HG02981 (cell line): ENCODE measurements at regions not wholly inside any gene's neighbourhood (a gene's known extent, or its start where the extent isn't known, plus 50 kb on each side); places are given as distances from the start of the nearest gene placed in this dataset.

Experiments
- ATAC-seq: cut with Tn5 transposase; IDR thresholded peaks from one replicate; pipeline ENCODE4 v1.9.1; 2021; ENCODE audit warnings: mild to moderate bottlenecking, moderate library complexity; ENCODE audit not compliant: unreplicated experiment

DNA sequence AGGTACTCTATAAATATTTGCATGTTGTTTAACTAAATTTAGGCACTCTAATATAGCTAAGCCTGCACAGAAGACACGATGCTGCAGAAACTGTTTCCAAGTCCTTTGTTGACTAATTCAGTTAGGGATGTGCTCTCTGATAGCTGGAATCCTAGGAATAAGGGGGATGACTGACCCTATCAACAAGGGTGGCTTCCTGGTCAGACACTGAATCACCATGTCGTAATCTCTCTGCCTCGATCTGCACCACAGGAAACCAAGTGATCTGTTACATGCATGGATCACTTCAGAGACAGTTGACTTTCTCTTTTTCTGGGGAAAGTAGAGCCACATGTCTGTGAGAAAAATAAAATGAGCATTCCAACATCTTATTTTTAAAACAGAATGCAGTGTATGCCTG is 169.1 kb downstream of the GUCY2F start:
- no peak for ATAC-seq

DNA sequence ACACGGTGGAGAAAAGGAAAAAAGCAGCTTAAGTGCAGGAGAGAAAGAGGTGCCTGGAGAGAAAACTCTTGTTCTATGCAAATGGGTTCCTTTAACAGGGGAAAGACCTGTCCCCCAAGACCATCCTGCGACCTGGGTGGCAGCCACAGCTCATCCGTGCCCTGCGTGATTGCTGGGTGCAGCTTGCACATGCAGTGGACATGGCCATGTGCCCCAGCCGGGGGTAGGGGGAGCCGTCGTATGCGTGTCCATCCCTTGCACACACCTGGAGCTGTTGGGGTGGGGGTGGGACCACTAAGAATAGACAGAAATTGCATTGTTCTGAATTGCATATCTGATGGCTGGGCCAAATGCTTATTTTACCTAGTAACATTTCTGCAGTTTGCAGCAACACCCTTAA is 171.9 kb downstream of the GUCY2F start:
- ATAC-seq, result no peak

DNA sequence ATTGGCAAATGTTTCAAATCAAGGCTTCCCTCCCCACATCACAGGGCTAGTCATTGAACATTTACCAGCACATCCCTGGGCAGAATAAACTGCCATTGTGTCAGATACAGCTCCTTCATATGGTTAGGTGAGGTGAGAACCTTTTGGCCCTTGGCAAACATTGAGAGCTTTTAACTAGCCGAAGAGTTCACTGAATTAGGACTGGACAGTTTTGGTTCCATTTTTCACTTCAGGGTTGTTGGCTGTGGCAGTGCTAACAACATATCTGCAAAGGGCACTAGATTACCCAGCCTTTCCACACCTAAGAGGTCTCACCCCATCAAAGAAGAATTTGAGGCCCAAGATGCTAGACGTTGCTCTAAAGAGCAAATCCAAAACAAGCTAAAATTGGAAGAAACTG is 180.7 kb downstream of the GUCY2F start:
- ATAC-seq, result no peak

DNA sequence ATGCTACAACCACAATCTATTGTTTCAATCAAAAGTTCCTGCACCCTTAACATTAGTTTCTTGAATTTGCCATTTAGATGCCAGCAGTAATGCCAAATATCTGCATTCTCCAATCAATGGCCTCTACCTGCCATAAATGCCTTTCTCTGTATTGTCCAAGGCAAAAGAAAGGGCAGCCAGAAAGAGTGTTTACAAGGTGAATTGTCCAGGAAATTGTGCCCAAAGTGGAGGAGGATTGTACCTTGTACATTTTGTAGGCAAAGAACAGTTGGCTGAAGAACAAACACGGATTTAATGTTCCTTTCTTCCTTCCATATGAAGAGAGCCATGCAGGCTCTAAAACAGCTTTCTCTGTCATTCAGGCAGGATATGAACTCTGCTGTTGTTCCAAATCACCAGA is 181.5 kb downstream of the GUCY2F start:
- ATAC-seq, result no peak

DNA sequence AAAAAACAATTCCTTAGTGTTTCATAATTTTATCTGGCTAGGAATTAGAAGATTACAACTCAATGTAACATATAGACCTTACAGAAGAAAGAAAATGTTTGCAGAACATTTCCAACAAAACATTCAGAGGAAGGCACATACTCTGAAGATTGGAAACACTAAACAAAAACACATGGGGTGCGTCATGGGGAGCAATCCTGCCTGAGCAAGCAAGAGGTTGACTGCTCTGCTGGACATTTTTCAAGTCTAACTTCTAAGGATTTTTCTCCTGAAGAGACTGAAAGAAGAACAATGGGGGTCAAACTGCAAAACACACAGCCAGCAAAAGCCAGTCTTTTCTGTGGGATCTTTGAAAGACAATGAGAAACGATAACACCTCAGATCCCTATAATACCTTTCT is 182.8 kb downstream of the GUCY2F start:
- ATAC-seq, result no peak

DNA sequence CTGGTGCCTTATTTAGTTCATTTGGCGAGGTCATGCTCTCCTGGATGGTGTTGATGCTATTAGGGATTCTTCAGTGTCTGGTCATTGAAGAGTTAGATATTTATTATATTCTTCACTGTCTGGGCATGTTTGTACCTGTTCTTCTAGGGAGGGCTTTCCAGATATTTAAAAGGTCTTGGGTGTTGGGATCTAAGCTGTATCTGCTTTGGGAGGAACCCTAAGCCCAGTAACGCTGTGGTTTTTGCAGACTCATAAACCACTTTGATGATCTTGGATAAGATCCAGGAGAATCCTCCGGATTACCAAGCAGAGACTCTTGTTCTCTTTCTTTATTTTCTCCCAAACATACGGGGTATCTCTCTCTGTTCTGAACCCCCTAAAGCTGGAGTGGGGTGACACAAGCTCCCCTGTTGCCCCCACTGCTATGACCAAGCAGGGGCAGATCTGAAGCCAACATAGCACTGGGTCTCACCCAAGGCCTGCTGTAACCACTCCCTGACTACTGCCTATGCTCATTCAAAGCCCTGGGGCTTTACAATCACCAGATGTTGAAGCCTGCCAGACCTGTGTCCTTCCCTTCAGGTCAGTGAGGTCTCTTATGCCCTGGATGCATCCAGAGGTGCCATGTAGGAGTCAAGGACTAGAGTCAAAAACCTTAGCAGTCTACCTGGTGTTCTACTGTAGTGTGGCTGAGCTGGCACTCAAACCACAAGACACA is 187.6 kb downstream of the GUCY2F start:
- ATAC-seq, result no peak

DNA sequence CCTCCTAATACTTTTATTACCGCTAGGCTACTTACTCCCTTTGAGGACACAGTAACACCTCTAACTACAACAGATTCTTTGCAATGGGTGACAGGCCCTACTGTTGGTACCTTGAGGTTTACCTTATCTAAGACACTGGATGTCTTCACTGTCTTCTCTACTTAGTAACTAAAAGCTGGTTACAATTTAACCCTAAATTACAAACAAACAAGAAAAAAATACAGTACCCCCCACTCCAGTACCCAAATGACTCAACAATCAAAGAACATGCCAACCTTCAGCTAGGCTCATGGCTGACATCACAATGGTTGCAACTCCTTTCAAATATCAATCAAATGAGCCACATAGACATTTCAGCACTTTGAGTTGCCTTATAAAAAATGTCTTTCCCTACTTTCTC is 198.0 kb downstream of the GUCY2F start:
- ATAC-seq, result peak; percentile 59

DNA sequence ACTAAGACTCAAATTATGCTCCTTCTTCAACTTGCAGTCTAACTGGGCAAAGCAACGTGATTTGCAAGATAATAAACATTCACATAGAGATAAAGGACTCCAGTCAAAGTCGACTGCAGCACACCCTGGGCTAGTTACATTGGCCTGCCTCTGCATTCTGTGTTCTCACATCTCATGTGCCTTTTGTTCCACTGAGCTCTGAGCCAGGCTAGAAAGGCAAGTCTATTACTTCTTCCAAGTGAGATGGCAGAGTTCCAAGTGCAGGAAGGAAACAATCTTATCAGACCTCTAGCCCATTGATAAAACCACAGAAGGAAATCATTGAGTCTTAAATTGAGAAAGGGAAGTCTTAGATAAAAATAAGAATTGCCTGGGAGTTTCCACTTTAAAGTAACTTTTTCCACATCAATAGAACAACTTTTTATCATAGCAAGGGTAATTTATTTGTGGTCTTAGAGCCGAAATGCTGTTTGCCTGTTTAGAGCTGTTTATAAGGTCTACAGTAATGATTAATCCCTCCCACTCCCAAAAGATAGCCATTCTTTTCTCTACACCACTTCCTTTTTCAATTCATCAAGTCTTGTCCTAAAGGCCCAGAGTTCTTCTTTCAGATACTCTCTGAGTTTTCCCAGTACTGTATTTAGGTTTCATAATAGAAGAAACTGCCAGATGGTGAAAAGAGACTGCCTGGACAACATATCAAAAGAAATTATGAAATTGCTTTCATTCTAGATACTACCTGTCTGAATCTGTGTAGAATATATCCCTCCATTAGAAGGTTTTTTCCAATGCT is 200.2 kb downstream of the GUCY2F start:
- no peak for ATAC-seq

DNA sequence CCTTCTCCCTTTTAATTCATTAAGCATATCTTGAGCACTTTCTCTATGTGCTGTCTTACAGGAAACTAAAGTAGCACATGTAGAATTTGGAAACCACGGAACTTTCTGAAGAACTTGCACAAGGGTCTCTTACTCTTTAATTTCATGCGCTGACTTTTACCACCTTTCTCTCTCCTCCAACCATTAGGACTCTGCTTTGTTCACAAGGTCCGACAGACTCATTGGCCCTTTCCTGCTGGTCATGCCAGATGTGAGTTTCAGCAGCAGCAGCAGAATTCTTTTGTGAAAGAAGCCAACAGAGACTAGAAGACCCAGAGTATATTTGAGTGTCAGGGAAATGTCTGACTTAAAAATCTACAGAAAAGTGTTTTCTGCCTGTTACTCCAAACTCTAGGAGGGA is 207.1 kb downstream of the GUCY2F start:
- no peak for ATAC-seq

DNA sequence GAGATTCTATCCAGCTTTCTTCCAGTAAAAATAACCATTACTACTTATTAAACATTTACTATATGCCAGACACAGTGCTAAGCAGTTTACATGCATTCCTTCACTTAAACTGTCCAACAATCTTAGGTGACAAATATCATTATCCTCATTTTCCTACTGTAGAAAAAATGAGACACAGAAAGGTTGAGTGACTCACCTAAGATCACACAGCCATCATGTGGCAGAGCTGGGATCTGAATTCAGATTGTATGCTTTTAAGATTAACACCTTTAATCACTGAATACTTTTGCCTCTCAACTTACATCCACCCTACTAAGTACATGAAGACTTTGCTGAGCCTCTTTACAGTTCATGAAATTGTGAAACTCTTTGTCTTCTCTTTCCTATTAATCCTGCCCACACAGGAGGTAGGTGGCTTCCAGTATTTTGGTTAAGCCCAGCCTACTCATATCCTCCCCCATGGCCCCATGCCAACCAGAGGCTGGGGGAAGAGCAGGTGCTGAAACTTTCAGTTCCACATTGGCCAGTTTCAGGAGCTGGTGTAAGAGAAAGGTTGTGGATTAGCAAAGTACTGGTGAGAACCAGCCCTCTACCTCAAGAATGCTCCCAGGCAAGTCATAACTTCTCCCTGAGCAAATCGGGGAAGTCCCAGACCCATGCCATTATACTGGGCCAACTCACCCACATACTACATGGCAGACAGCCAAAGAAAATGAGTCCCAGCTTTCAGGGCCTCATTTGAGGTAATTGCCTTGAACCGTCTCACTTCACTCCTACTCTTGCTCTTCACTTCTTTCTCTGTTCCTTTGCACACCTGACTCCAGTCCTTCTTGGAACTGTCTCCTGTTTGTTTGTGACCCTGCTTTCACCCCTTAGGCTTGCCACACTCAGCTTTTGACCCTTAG is 211.1 kb downstream of the GUCY2F start:
- peak; percentile 97 for ATAC-seq

DNA sequence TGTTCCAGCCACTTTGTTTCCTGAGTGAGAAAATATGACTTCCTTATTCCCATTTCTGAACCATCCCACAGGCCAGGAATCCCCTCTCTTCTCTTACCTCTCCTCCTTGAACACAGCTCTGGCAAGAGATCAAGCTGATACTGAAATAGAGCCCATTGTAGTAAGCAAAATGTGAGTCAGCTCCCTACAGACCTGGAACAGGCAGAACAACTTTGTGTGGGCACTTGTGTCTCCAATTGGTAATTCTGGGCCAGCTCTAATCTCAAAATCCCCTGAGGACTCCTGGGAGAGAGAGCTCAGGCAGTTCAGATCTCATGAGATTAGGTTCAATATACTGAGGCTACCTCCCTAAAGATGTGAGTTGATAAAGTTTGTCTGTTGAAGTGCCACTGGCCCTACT is 213.5 kb downstream of the GUCY2F start:
- ATAC-seq, result no peak

DNA sequence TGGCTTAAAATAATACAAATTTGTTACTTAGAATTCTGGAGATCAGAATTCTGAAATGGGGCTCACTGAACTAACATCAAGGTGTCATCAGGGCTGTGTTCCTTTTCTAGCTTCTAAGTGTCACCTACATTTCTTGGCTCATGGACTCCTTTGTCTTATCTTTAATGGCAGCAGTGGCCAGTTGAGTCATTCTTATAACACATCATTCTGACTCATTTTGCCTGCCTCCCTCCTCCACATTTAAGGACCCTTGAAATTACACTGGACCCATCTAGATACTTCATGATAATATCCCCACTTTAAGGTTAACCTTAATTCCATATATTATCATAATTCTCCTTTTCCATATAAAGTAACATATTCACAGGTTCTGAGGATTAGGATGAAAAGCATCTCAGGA is 215.9 kb downstream of the GUCY2F start:
- no peak for ATAC-seq

DNA sequence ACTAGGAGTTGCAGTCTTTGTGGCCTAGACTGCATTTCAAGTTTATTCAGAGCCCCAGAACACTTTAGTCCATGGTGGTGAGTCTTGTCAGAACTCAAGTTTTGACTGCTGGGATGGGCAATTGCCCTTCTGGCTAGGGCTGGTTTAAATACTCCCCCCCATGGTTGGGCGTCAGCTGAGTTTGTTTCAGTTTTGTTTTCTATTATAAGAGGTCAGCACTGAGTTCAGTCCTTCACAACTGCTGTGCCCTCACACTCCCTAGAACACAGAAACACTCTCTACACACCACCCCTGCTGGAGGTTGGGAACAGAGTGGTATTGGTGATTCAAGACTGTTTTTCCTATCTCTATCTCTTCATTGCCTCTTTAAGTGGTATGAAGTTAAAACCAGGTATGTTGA is 217.0 kb downstream of the GUCY2F start:
- no peak for ATAC-seq

DNA sequence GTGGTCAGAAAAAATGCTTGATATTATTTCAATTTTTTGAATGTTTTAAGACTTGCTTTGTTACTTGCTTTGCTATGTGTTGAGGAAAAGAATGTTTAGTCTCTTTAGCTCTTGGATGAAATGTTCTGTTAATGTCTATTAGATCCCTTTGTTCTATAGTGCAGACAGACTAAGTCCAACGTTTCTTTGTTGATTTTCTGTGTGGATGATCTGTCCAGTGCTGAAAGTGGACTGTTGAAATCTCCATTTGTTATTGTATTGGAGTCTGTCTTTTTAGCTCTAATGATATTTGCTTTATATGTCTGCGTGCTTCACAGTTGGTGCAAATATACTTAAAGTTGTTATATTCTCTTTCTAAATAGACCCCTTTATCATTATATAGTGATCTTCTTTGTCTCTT is 220.6 kb downstream of the GUCY2F start:
- no peak for ATAC-seq

DNA sequence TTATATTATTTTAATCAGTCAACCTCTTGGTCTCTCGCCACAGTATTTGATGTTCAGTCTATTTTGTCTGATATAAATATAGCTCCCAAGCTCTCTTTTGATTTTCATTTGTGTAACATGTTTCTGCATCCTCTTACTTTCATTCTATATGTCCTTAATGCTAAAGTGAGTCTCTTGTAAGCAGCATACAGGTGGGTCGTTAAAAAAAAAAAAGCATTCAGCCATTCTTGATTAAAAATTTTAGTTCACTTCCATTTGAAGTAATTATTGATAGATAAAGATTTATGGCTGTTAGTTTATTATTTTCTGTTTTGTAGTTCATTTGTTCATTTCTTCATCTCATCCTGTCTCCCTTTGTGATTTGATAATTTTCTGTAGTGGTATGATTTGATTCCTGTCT is 229.1 kb downstream of the GUCY2F start:
- no peak for ATAC-seq

DNA sequence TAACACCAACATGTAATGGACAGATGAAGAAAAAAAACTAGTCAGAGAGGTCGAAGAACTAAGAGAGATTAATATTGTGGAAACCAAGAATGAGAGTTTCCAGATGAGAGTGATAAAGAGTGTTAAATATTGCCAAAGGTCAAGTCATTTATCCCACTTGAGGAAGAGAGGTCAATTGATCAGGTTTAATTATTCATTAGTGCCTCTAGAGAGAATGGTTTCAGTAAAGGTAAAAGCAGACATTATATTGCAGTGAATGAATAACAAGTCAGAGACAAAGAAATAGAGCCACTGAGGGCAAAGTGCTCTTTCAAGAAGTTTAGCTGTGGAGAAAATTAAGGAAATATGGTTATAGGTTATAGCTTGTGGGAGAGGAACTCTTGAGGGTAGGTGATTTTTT is 263.1 kb downstream of the GUCY2F start:
- ATAC-seq, result no peak

DNA sequence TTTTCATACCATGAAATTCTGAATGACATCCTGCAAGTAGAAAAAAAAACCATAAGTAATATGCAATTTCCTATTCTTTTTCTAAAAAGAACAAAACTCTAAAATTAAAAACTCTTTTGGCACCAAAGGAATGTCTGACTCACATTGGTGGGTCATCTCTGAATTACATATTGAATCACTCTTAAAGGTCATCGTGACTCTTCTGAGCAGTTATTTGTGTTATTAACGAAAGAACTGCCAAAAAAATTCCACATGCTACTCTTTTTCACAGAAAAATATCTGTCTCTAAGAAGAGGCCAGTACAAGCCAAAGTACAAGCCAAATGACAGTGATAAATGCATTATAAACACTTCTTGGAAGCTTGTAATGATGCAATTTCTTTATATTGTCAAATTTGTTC is 282.2 kb downstream of the GUCY2F start:
- no peak for ATAC-seq

DNA sequence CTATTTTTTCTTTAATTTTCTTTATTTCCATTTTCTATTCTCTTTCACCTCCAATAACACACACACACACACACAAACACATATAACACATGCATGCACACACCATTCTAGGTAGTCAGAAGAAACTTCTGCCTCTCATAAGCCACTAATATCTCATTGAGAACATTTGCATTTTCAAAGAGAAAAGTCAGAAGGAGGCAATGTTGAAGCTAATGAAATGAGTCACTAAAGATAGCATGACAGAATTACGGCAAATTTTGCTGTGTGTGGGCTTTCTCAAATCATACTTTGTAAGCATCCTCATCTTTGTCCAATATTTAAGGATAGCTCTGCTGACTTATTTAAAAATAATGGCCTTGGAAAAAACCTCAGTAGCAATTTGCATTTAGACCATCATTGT is 291.3 kb downstream of the GUCY2F start:
- peak; percentile 54 for ATAC-seq

DNA sequence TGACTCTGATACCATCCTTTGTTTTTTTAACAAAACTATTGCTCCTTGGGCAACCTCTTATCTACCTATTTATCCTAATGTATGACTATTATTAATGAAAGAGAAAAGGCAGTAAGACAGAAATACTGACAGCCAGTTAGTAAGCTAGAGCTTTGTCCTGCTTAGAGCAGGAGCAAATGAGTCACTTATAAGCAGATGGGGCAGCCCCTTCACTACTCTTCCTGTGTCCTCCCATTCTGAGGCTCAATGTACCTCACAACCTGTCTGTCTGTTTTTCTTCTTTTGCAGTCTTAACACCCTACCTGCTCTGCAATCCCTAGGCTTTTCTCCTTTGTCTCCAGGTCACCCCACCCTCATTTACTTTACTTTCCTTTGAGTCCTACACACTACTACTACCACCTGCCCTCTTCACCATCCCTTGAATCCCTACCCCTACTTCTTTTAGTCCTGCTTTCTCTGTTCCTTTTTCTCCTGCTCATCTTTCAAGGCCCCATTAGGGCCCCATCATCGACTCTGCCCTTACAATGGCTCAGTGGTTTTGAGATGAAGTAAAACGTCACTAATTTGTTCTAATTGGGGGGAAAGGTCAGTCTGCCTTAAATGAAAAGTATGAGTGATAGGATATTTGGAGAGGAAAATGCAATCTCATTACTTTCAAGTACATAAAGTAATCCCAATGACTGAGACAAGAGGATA is 294.3 kb downstream of the GUCY2F start:
- peak; percentile 86 for ATAC-seq

DNA sequence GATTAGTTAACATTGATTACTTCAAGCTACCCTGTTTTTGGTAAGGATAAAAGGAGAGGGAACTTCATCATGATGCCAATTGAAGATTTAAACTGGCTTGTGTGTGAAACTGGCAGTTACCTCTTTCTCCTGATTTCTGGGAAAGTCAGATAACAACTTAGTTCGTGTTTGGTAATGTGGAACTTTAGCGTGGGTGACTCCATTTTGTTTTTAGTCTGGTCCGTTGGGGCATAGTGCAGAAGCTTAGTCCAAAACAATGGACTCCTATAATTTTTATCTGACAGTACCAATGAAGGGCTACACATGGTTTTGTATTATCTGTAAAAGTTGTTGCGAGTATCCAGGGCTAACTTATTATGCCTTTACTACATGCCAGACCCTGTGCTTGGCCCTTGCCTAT is 294.9 kb downstream of the GUCY2F start:
- ATAC-seq, result no peak
